Muscle of back (tissue), 3 donors: ENCODE measurements at regions not wholly inside any gene's neighbourhood (a gene's known extent, or its start where the extent isn't known, plus 50 kb on each side); places are given as distances from the start of the nearest gene placed in this dataset.
"Not testable (repeated sequence)": the region's sequence is repeated elsewhere in the genome, so short reads cannot be mapped to it uniquely, and the experiment has no call there.

Experiments
- DNase-seq, 3 donors: peaks; one replicate each; pipeline versions ENCODE4 v3.0.0 to v3.0.0-alpha.2; 2013

DNA sequence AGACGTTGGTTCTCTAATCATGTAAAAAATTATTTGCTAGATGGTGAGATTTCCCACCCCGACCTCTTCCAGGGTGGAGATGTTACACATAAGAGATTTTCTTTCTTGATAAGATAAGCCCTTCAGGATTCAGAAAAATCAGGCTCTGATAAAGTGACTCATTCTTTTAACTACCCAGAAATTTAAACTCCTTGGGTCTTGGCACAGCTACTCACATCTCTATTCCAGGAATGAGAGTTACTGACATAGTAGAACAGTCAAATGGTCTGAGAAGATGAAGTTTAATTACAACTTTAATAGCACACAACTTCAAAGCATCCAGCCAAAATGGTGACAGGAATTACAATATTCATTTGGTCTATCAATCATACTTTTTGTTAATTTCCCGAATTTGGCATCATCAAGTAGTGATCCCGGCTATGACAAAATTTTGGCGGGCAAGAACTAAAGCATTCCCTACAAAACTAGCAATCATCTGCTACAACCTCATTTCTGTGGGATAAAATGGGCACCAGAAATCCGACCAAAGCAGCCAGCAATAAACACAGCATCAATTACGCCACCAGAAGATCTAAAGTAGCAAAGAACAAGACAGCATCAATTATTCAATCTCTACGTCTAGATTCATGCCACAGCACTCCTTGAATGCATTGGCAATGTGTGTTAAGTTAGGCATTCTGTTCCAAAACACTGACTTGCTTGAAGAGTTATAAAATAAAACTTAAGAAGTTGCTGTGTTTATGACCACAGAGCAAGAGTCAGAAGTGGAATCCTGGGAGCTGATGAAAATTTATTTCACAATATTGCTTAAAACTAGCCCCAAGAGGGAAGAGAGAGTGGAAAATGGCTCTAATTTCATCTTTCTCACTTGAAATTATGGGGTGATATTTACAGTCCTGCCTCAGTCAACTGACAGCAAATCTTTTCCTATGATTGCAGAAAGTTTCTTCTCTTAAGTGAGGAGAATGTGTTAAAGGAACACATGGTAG, 565.7 kb upstream of the ANKRD30A start:
- peak in 2 of 3 donors; percentile 26 to 74 for DNase-seq

DNA sequence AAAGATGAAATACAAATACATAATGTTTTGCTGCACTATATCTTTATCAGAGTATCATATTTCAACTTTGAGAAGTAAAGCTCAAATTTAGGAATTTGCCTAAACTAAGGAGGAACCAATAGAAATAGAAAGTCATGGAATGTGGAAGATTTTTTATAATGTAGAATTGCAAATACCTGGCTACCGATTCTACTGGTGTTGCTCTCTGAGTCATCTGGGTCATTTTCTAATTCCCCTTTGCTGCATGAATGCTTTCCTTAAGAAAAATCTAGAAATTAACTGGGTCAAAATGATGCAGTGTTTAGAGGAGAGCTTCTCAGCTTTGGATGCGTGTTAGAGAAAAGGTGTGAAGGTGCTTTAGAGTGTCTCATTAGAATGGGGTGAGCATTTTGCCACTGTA, 568.9 kb upstream of the ANKRD30A start:
- no peak for DNase-seq

DNA sequence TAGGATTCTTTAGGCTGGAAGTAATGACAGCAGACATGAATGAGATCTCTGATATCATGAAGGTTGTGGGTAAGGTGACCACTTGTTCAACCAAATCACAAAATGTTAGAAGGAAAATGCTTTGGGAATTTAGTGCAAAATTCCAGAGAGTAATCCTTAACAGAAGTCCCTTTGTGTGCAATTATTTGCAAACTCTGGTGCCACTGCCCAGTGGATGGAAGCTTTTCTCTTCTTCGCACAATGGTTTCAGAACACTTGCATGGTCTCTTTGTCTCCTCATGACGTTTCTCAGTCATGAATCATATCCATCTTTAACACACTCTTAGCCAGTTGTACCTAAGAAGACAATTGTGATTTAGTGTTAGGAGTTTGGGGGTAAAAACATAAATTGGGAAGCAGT, 570.4 kb upstream of the ANKRD30A start:
- DNase-seq = no peak

DNA sequence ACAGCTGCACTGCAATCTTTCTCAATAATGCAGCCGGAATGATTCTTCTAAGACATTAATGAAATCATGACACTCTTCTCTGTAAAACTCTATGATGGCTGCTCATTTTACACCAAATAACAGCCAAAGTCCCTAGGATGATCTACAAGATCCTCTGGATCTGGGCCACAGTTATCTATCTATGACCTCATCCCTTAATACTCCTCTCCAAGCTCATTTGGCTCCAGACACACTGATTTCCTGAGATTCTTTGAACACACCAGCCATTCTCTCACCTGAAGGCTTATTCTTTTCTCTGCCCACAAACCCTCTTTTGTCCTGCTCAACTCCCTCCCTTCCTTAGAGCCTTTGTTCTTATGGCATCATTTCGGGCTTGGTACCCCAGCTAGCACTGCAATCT, 577.4 kb upstream of the ANKRD30A start:
- DNase-seq = no peak

DNA sequence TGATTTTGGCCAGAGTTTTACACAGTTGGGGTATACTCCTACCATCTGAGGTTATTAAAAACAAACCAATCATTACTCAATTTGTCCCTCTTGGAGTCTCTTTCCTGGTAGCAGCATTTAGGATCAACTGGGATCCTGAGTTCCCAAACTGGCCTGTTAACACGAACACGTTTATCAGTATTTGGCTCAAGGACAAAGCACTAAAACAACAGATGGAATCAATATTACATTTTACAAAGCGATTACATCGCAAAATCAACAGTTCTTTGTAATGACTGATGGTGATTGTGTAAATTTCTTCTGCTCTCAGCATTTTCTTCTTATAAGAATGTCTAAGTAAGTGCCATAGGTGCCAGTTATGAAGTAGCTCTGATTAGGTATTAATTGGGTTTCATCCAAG, 582.9 kb upstream of the ANKRD30A start:
- no peak for DNase-seq

DNA sequence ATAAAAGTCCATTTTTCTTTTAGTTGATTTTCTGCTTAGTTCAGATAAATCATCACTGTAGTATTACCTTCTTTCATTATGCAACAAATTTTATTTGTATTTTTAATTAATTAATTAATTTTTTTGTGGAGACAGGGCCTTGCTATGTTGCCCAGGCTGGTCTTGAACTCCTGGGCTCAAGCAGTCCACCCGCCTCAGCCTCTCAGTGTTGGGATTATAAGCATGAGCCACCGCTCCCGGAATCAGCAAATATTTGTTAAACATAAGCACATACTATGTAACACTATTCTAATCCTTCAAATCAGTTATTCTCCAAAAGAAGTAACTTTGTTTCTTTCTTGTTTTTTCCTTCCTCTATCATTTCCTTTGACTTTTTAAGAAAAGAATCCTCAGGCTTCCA, 584.8 kb upstream of the ANKRD30A start:
- DNase-seq = no peak

DNA sequence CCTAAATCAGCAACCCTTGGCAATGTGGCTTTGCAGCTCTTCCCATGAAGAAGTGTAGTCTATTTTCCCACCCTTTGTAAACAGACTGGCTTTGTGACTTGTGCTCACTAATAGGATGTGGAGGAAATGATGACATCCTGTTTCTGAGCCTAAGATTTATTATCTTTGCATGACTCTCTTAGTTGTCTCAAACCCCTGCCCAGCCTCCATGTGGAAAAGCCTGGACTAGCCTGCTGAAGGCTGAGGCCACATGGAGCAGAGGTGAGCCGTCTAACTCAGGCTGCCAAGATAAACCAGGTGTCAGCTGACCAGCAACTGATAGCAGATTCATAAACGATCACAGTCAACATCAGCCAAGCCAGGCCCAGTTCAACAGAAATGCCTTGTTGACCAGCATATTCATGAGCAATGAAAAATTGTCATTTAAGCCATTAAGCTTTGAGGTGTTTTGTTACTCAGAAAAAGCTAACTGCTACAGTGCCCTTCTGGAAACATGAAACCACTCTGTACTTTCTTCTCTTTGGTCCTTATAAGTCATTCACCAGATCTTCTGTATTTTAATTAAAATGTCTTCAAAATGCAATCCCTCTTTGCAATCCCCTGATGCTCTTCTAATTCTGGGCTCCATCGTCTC, 586.3 kb upstream of the ANKRD30A start:
- DNase-seq = no peak

DNA sequence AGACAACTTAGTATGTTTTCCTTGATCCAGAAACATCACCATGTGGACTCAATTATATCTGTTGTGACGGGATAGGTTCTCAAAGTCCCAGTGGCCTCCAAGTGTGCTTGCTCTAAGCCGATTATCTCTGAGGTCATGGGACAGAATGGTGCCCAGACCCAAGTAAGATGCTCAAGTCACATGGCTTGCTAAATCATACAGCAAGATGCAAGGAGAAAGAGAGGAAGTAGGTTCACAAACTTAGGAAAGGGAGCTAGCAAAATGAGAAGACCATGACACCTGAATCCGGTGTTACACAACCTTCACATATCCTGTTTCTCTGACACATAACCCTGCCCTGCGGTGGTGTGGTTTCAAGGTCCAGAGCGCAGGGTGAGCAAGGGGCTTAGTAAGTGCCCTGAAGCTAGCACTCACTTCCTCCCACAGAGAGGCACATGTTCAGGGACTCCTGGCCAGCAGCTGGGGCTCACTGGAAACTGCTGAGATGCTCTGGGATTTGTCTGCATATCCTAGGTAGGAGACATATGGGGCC, 590.9 kb upstream of the ANKRD30A start:
- peak; percentile 43 to 81 (median 61) for DNase-seq

DNA sequence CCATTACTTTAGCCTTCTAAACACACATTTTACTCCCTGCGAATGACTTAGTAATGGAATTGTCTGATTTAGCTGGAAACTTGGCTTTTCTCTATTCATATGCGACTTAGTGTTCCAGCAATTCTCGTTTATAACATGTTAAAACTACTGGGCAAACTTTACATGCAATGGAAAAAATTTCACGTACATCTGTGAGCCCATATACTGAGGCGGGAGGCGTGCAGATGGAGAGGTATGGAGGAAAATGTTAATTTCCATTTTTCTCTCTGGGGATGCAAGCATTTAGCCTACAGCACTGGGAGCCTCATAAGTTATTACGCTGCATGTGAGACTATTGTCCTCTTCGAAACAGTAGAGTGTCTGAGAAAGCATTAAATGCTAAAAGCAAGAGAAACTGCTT, 591.5 kb upstream of the ANKRD30A start:
- DNase-seq = peak; percentile 51 to 87 (median 65)

DNA sequence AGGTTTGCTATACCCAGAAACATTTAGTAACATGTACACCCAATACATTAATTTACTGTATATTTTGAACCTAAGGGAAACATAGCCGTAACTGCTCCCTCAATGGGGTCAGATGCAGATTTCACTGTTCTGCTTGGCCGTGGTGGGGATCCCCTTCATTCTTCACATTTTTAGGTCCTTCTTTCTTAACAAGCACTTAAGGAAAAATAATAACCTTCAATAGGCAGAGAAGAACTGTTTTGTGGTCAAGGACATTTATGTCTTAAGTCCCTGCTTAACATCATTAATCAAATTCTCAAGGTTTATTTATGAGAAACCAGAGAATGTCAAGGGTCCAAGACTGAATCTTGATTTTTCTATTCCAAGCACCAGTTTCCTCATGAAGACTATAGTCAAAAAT, 592.1 kb upstream of the ANKRD30A start:
- DNase-seq = no peak

DNA sequence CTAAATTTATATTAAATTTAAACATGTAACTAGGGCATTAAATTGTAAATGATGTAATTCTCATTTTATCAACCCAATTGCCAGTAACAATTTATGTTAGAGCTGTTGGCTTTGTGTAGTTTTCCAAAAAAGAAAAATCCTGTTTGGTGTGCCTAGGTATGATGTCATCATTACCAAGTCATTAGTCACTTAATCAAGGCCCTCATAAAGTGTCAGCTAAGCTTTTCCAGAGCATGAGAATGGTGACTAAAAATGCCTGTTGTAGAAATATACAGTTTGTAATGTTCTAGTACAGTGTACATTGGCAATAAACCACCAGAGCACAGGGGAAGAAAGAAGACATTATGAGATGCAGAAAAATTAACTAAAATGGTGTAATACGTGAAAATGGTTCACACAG, 593.8 kb upstream of the ANKRD30A start:
- no peak for DNase-seq

DNA sequence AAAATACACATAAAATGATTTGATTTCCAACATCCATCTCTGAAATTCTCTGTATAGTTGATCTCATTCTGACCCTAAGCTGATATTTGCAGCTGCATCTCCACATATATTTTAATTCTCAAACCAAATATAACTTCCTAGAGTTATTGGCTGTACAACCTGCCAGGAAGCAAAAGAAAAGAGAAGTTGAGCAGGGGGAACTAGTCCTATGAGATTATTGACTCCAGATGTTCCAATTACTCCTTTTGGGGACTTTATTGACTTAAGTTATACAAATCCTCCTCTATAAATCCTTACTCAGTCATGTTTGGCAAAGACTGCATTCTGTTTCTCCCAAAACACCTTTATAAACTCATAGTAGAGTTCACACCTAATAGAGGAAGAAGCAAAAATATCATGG, 599.4 kb upstream of the ANKRD30A start:
- peak; percentile 51 to 87 (median 58) for DNase-seq

DNA sequence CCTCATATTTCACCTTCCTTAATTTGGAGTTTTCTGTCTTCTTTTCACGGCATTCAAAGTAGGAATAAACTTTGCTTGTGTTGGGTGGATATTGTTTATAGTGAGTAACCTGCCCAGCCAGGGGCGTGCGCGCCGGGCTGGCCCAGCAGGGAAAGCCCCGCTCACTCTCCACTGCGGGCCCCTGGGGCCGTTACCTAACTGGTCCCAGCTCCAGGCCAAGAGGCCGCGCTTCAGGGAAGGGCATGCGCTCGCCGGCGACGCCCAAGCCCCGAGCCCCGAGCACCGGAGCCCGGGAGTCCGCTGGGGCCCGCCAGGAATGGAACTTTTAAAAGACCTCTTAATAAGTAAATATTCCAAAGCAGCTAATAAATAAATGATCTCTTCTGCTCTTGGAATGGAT, 601.3 kb upstream of the ANKRD30A start:
- DNase-seq = not testable (repeated sequence)

DNA sequence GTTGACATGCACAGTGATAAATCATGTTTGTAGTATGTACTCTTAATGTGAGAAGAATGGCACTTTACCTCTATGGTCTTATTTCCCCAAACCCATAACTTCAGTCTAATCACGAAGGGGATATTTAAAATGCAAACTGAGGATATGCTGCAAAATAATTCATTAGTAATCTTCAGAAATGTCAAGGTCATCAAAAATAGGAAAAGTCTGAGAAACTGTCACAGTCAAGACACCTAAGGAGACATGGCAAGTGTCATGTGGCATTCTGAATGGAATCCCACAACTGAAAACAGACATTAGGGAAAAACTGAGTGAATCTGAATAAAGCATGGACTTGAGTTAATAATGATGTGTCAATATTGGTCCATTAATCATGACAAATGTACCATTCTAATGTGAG, 605.5 kb upstream of the ANKRD30A start:
- no peak for DNase-seq

DNA sequence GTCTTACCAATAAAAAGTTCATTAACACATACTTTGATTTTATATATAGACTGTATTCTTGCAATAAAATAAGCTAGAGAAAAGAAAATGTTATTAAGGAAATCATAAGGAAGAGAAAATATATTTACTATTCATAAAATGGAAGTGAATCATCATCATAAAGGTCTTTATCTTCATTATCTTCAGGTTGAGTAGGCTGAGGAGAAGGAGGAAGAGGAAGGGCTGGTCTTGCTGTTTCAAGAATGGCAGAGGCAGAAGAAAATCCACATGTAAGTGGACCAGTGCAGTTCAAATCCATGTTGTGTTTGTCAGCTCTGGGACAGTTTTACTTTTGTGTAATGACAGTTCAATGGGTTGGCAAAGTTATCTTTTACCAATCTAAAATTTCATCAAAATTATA, 609.1 kb upstream of the ANKRD30A start:
- no peak for DNase-seq

DNA sequence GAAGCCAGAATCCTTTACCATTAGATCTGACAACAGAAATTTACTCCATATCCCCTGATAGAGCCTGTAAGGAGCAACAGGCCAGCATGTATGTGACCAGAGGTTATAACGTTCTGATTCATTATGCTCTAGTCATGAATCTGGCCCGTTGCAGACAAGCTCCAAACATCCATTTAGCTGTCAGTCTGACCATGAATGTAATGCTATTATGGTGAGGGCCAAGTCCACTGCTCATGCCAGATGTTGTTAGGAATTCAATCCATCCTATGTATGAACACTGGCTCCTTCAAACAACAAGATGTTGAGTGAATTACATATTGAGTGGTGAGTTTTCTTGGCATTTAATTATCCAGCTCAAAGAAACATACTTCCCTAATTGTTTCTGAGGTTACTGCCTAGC, 610.1 kb upstream of the ANKRD30A start:
- DNase-seq = peak; percentile 58 to 88 (median 76)

DNA sequence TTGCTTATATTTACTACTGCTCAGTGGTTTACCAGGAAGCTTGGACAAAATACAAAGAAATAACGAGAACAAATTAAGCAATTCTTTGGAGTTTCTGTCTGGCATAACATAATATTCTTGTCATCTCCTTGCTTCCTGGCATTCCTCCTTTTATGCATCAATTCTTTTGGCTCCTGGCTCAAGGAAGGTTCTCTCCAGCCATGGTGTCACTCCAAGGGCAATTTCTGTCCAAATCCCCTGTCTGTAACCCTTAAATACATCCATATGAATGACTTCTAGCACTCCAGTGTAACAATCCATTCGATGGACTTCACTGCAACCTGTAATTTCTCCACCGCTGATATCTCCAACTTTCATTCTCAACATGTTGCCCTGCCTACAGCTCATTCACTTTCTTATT, 617.7 kb upstream of the ANKRD30A start:
- DNase-seq = peak; percentile 46 to 89 (median 75)

DNA sequence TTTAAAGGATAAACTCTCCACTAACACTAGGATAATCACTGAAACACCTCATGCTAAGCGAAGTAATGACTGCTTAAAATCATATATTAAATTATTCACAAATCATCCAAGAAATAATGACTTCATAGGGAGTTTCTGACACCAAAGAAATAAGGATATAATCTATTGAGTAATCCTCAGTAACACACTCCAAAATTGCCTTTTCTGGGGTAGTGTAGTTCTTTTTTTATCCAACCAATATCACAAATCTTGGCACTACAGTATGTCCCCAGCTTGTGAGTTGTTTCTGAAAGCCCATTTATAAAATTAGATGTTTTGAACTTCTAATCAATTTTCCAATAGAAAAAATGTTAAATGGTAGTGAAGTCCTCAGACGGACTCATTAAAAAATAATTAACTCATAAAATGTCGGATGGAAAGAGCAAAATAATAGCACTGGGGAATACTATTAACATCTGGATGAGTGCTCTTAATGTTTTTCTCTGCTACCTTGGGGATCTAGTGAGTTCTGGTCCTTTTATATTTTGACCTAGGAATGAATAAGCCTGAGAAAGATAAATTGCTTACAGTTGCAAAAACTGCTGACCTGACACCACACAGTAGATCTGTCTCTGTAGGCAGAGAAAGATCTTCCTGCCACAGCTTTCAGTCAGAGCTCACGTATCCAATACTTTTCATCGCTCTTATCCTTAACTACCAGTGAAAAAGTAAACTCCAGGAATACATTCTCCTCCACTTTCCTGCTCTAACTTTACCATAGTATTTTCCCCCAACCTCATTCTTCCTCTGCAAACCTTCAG, 618.5 kb upstream of the ANKRD30A start:
- peak in 2 of 3 donors; percentile 60 to 83 for DNase-seq

DNA sequence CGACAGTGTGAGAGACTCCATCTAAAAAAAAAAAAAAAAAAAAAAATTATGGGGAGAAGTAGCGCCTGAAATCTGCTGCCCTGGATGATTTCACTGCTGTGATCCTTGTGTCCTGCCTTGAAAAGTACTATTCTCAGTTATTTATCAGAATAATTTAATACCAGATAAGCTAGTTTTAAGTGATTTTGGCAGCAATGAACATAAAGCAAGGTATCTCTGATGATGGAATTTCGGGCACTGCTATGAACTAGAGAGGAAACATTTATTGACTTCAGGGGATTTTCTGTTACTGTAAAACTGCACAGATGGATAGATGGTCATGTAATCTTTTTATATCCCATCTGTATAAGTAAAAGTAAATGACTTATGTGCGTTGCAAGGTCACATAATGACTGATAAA, 619.1 kb upstream of the ANKRD30A start:
- peak in 1 of 3 donors; percentile 80 for DNase-seq

DNA sequence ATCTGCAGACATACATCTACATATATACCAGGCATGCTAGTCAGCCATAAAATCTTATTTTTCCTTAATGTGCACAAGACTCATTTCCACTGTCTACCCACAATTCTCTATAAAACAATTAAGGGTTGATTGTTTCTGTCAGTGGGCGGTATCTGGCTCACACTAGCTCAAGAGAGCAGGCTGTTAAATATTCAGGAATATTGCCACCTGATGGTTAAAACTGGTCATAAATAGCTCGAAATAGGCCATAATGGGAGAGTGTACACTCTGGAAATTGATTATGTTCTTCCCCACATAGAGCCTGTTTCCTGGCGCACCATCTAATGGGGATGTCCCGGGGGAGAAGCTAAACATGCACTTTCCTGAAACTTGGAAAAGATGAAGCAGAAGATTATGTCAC, 620.6 kb upstream of the ANKRD30A start:
- peak in 1 of 3 donors; percentile 32 for DNase-seq

DNA sequence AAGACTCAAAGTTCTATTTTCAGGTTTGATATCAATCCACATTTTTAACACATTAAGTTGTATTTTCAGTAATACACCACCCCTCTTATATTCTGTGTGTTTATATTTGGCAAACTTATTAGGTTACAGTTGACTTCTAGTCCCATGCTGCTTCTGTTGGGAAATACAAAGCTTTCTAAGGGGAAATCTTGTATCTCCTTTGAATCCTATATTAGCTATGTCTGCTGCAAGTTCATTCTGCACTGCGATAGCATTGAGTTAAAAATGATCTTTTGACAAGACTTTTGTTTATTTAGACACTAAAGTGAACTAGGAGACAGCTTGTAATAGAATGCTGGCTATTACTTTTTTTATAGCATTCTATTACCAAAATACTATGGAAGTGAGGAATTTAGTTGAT, 625.1 kb upstream of the ANKRD30A start:
- peak in 1 of 3 donors; percentile 46 for DNase-seq

DNA sequence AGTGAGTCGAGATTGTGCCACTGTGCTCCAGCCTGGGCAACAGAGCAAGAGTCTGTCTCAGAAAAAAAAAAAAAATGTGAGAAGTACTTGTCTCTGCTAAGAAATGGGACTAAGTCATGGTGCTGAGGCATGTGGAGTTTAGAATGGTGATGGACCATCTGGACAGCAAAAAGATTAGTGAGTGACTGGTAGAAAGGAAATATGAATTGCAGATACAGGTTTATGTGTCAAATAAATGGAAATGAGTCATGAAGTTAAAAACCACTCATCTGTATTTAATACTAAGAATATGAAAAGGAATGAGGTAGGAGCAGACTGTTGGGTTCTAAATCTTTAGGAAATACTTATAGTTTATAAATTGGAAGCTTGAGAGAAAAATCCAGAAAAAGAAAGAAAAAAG, 625.7 kb upstream of the ANKRD30A start:
- no peak for DNase-seq
